Activated CD4-positive, alpha-beta T cell treated with anti-CD3 and anti-CD28 coated beads, Interleukin-2, amount 50 U/mL, for 16 hours (primary cell): ENCODE measurements at regions not wholly inside any gene's neighbourhood (a gene's known extent, or its start where the extent isn't known, plus 50 kb on each side); places are given as distances from the start of the nearest gene placed in this dataset.
"Not testable (repeated sequence)": the region's sequence is repeated elsewhere in the genome, so short reads cannot be mapped to it uniquely, and the experiment has no call there.

Source experiments
- DNase-seq: peaks from one replicate; pipeline ENCODE4 v3.0.0-alpha.2; 2020

DNA sequence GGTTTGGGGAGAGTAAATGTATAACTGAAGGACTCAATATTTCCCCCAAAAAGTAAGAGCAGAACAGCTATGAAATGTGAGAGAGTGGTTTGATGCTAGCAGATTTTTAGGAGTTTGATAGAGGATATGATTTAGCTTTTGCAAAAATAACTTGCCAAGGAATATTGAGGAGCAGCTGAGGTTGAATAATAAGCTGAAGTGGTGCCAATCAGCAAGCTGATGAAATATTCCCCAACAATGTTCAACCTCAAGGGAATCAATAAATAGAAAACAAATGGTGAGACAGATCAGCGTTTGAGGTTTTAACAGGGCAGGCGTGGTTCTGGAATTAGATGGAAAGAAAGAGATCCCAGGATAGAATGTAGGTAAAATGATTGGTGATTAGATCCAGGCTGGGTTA, 413.4 kb upstream of the ADAMTS5 start:
- no peak for DNase-seq

DNA sequence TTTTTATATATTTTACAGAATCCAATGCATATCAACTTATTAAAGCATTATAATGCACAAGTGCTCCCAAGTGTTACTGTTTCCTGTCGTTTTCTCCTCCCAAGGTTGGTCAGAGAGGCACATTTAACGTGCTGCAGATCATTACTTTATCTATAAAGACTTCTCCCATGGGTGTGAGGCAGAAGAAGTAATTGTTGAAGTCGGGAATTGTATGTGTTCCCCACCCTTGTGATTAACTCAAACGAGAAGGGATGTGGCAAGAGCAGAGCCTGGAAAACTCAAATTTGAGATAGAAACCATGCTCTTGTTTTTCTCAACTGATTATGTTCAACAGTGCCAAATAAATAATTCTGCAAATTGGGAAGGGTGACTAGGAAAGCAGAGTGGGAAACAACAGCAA, 412.5 kb upstream of the ADAMTS5 start:
- DNase-seq, result no peak

DNA sequence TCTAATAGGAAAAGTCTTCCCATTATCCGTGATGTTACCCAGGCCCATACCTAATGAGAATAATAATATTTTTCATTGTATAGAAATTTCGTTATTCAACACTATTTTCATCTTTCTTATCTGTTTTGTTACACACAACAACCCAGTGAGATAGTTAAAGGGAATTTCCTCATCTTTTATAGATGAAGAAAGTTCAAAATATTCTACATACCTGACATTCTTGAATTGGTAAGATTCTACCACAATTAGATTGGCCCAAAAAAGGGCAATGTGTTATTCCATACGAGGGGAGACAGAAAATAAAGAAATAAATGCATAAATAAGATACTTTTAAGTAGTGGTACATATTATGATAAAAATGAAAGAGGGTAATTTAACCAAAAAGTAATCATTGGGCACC, 405.5 kb upstream of the ADAMTS5 start:
- no peak for DNase-seq

DNA sequence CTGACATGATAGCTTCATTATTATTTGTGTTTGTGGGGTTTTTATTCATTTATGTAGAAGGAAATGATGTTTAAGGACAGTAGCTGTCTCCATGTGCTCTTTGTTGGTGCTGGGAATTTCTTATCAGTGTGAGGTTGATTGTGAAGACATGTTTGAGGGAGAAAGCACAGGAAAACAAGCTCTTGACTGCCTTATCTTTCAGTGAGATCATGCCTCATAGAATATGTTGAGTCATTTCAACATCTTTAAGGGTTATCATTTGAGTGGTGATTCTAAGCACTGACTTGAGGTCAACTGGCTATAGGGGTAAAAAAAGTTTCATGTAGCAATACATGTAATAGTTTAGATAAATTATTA, 405.1 kb upstream of the ADAMTS5 start:
- no peak for DNase-seq

DNA sequence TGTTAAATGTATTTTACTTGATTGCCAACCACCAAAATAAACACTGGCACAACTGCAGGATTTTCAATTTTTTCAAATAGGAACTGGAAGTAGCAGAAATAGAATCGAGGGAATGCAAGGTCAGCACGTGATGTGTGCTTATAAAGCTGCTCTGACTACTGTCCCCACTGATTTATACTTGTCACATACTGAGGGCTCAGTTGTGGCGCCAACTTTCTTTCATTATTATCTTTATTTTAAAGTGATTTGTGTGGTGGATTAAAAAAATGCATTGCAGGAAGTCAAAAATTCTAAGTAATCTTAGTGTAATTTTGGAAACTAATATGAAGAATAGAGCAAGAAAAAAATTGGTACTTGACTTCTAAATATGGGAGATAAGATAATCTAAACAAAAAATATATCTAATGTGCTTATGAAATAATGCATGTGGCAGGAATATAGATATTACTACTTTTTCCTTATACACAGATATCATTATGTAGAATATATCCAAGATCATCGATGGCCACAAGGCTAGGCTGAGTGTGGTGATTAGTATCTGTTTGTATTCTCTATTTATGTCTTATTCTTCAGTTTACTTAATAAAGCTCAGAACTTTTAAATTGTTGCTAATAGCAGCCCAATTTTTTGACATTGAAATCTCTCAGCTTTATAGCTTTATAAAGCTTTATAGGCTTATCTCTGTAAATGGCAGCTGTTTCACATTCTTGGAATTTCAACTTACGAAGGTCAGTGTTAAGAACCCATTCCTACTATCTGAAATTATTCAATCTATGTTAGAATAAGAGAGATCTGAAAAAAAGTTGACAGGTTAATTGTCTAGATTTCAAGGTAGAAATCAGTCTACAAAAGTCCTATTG, 404.5 kb upstream of the ADAMTS5 start:
- no peak for DNase-seq

DNA sequence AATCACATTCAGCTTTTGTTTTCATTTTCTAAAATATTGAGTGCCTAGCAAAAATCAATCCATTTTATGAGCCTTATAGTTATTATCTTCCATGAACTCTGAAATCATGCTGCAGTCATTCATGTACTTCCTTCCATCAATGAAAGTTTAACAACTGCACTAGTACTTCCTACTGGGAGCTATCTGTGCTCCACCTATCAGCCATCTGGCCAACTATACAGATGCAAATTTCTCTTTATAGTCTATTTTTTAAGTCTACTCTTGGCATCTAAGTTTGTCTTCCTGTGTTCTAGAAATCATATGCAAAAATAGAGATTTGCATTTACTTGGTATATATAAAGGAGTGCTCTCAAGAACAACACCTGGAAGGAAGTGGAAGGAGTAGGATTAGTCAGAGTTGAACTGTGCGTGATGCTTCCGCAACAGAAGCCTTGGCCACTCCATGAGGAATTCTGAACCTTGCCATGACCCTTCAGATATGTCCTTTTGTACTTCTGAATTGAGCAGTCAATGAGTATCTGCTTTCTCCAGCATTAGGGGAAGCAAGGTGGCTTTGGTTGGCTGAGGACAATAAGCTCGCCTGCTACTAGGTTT, 403.2 kb upstream of the ADAMTS5 start:
- DNase-seq, result no peak

DNA sequence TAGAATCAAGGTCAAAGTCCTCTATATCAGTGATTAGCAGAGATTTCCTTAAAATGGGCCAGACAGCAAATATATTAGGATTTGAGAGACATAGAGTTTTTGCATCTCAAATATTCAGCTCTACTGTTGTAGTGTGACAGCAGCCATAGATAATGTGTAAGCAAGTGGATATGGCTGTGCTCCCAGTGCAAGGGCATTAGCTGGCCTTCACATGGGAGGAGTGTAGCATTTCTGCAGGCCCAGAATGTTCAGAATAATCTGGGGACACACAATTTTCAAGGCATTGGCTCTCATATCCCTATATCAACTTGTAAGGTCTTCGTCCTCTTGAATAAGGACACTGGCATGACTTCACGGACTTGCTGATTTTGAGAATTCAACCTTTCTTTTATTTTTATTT, 402.3 kb upstream of the ADAMTS5 start:
- no peak for DNase-seq

DNA sequence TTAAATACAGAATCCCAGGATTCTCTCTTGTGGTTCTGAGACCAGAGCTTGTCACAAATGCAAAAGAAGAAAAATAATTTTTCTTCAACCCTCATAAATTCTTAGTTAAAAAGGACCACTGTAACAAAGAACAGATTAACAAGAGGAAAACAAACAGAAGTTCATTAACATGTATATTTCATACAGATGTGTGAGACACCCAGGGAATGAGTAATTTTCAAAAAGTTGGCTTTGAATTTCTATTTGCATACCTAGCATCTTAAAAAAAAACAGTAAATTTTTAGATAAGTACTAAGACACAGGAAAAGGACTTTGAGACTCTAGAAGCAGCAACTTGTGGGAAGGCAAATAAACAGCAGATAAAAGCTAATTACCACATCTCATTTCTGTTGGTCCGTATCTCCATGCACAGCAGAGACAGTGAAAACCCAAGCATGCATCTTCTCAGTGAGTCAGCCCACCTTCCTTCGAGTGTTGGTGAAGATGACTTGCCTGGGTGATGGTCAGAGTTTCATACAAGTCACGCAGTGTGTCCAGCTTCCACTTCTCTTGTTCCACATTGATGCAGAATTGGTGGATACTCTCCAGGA, 399.9 kb upstream of the ADAMTS5 start:
- no peak for DNase-seq

DNA sequence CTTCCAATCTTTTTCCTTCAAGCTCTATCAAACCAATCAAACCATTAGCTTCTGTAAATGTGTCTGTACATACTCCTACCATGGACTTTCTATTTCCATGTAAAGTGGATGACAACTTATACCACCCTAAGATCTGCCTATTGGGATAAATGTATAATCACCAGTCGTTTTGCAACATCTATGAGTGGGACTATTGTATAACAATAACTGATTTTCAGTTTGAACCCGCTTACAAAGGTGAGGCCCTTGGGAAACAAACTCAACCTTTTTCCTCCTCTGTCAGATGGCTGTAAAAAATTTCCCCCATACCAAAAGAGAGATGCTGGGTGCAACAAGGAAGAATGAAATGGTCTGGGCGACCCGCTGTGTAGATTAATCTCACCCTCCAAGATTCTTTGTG, 399.1 kb upstream of the ADAMTS5 start:
- no peak for DNase-seq

DNA sequence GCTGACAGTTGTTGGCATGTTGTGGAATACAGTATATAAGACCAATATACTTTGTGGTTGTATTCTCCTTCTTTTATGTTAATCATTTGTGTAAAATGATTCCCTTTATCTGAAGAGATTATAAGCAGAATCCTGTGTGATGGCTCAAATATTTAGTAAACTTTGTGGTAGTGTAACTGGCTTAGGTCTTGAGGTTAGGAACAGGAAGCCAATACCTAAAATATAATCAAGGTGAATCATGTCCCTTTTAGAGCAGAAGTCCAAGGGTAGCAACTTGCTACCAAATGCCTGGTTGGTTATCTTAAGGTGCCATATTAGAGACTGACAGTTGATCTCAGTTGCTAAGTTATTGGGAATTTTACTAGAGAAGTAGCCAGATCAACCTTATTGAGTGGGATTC, 398.5 kb upstream of the ADAMTS5 start:
- DNase-seq, result no peak

DNA sequence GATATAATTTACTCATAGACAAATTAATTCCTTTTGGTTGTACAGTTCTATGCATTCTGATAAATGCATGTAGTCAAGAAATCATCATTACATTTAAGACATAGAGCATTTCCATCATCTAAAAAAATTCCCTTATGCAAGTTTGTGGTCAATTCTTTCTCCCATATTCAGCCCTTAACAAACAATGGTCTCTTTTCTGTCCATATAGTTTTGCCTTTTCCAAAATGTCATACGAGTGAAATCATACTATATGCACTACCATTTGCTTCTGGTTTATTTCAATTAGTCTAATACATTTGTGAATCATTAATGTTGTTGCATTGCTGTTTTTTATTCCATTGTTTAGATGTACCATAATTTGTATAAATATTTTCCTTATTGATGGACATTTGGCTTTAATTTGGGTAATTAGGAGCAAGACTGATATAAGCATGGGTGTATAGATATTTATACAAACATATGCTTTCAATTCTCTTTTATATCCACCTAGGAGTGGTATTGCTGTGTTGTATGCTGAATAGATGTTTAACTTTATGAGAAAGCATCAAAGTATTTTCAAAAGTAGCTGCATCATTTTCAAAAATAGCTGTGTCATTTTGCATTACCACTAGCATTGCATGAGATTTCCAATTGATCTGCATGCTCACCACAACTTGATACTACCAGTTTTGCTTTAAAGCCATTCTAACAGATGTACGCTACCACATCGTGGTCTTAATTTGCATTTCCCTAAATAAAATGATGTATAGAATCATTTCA, 397.0 kb upstream of the ADAMTS5 start:
- no peak for DNase-seq

DNA sequence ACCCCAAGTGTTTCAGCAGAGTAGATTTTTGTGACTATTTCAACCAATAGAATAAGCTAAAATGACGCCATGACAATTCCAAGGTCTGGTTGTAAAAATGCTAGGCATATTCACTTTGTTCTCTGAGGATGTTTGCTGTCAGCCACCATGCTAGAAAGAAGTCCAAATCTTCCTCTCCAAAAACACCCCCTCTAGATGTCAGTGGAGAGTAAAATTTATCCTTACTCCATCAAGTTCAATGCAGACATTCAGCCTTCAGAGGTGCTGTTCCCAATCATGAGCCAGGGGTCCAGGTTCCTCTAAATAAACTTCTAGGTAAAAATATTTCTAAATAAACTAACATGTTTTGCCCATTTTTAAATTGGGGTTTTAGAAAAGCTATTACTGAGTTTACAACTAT, 395.4 kb upstream of the ADAMTS5 start:
- DNase-seq, result no peak

DNA sequence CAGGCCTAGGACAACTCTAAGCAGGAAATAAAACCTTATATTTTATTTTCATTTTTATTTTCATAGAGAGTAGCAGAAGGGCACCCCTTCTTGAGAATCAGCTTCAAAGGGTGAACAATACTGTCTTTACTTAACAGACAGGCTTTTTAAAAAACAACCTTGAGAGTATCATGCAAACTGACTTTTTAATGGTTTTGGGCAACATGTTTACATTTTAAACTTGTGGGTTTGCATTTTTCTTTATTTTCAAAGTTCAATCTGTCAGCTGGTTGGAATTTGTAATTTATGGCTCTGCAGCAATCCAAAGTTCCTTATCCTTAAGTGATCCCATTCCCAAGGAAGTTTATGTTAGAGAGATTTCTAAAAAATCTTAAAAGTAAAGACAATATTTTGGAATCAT, 392.3 kb upstream of the ADAMTS5 start:
- no peak for DNase-seq

DNA sequence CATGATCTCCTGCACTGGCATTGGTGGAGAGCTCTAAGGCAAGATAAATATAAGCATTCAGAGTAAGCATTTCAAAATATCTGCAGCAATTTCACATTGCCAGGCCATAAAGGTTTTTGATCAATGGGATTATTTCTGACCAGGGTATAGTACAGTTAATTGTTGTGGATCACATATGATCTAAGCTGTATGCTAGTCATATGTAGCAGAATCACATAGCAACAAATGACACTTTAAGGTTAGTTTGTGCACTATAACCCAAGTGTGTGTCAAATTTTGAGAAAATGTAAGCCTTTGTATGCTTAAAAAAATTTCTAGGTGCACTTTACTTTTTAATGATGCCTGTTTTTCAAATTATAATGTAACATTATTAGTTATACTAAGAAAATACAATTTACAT, 386.0 kb upstream of the ADAMTS5 start:
- no peak for DNase-seq

DNA sequence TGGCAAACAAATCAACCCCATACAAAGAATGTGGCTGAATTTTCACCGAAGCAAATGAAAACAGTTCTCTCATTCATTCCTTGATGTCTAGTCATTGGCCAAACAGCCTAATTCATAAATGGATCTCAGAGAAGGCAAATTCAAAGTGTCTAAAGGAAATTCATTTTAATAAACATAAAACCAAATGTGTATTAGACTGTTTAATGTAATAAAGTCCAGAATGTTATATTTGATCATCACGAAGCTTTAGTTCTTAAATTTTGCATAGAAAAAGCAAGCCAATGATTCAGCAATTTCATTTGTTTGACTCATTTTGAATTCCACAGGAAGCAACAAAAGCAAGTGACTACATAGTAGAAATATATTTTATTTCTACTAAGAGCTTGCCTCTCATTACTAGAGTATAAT, 379.2 kb upstream of the ADAMTS5 start:
- no peak for DNase-seq

DNA sequence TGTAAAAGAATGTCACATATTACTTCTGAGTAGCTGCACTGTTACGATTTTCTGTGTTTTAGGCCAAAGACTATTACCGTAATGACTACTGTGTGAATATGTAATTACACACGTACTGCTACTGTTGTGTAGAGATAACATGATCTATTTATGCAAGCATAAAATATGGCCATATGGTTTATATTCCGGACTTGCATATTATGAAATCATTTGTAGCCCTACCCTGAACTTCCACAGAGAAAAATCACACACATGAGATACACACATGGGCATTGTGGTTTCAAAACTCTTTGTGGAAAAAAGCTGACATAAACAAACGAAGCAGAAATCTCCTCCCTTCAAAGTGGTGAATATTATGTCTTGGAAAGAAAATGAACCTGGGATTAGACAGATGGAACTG, 373.0 kb upstream of the ADAMTS5 start:
- no peak for DNase-seq

DNA sequence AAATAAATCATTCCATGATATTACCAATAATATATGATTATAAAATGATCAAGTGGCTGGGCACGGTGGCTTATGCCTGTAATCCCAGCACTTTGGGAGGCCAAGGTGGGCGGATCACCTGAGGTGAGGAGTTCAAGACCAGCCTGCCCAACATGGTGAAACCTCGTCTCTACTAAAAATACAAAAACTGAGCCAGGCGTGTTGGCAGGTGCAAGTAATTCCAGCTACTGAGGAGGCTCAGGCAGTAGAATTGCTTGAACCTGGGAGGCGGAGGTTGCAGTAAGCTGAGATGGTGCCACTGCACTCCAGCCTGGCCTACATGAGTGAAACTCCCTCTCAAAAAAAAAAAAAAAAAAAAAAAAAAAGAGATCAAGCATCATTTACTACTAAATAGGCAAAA, 371.1 kb upstream of the ADAMTS5 start:
- DNase-seq, result not testable (repeated sequence)

DNA sequence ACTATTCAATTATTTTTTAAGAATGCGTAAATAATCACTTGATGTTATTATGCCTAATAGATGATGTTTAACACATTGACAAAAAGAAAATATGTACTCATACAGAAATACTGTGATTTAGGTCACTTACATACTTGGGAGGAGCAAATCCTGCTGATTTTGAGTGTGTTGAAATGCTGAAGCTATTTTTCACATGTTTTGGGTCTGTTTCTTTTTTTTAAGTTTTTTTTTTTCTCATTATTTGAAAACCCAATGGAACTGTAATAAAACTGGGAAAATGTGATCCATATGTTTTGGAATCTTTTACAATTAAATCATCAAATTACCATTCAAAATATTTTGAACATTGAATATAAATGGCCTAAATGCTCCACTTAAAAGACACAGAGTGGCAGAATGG, 366.2 kb upstream of the ADAMTS5 start:
- DNase-seq, result no peak

DNA sequence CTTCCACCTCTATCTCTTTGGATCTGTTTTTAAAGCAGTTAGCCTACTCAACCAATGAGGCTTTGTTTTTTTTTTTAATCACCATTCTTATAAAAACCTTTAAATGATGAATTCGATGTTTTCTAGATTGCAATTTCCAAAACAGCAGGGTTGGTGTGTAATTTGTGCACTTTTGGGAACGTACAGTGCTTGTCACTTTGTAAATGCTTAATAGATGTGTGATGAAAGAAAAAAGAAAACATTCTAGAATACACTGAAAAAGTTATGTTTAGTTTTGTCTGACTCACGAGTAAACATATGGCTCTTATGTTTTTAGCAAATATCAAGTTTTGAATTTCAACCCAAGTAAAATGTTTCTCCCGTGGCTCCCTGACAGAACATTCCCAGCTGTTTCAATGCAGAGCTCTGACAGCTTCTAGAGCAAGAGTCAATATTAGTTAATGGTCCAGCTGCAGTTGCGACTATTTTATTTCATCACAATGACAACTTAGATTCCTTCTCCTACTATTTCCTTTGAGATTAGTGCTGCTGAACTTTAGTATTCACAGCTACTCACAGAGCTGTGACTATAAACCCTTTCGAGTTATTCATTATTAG, 362.5 kb upstream of the ADAMTS5 start:
- DNase-seq, result no peak

DNA sequence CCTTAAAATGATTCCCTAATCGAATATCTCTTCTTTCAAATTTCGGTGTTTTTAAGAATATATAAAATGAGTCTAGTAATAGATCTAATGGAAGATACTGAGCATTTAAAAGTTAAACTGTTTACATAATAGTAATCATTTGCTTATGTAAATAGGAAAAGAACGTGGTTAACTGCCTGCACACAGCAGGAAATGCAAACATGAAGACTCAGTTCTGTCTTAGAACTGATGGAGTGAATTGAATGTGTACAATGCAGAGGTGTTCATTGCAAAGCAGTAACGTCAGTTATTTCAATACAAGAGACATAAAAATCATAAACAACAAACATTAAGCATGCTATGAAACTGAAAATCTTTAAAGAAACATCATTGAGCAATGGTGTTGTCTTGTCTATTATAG, 359.4 kb upstream of the ADAMTS5 start:
- no peak for DNase-seq

DNA sequence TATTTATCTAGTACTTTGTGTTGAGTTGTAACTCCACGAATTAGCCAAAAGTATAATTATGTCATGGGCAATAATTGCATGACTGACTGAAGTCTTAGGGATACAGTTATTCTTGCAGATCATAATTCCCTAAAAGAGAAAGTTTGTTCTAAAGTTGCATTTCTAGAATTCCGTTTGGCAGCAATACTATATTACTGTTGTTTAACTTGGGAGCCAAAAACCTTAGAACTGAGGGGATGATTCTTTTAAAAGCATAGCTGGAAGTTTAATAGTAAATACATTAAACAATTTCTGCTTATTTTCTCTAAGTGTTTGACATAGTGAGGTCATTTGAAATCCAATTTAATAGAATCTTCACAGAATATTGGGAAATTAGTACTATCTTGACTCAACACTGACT, 356.4 kb upstream of the ADAMTS5 start:
- DNase-seq, result no peak

DNA sequence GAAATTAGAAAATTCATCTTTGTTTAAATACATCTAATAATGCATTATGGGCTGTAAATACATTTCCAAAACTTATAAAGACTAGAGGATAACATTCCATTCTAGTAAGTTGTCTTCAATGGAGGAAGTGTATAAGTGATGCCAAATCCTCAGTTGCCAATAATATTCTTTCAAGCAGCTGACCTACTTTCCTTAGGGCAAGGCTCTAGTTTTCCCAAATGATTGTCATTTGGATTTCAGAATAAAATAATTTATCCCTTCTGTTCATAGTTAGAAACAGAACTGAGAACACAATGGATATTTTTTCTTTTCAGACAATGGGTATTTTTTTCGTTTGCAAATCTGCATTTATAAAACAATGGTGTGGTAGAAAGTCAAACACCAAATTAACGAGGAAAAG, 354.9 kb upstream of the ADAMTS5 start:
- DNase-seq, result no peak

DNA sequence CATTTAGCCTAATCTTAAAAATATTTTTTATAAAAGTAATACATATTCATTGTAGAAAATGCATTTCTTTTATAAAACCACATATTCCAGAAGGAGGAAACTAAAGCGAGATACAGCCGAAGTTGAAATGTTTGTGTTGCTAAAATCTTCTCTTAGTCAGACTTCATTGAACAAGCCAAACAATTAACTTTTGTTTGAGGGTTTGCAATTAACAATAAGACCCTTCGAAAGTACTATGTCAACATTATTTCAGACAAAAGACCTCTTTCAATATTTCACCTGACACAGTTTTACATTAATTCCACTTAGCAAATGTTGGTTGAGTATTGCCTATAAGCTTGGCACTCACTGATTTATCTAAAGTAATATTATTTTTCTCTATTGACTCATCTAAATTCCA, 354.0 kb upstream of the ADAMTS5 start:
- DNase-seq, result no peak
